ENCODE measurements at regions not wholly inside any gene's neighbourhood (a gene's known extent, or its start where the extent isn't known, plus 50 kb on each side); places are given as distances from the start of the nearest gene placed in this dataset.
"Not testable (repeated sequence)": the region's sequence is repeated elsewhere in the genome, so short reads cannot be mapped to it uniquely, and the experiment has no call there.

GRCh38 chr16:77488652-77489051 lies 53.8 kb upstream of the ADAMTS18 start:
- DNase-seq = no peak

GRCh38 chr16:77491091-77491490 lies 56.3 kb upstream of the ADAMTS18 start:
- DNase-seq = no peak

GRCh38 chr16:77496934-77497333 lies 62.1 kb upstream of the ADAMTS18 start:
- no peak for DNase-seq

GRCh38 chr16:77499373-77500285 lies 64.8 kb upstream of the ADAMTS18 start:
- DNase-seq = no peak

- no peak for DNase-seq
Observed at GRCh38 chr16:77500286-77500598, 65.4 kb upstream of the ADAMTS18 start.

- no peak for DNase-seq
Observed at GRCh38 chr16:77500934-77501664, 66.3 kb upstream of the ADAMTS18 start.

- DNase-seq = no peak
Observed at GRCh38 chr16:77502448-77502847, 67.6 kb upstream of the ADAMTS18 start.

- not testable (repeated sequence) for DNase-seq
Observed at GRCh38 chr16:77506492-77506891, 71.7 kb upstream of the ADAMTS18 start.

GRCh38 chr16:77509051-77509450 lies 74.2 kb upstream of the ADAMTS18 start:
- DNase-seq = no peak

GRCh38 chr16:77509796-77510195 lies 75.0 kb upstream of the ADAMTS18 start:
- DNase-seq = no peak

GRCh38 chr16:77511053-77511452 lies 76.2 kb upstream of the ADAMTS18 start:
- DNase-seq = no peak

GRCh38 chr16:77514500-77515220 lies 79.8 kb upstream of the ADAMTS18 start:
- no peak for DNase-seq

GRCh38 chr16:77525226-77525625 lies 90.4 kb upstream of the ADAMTS18 start:
- not testable (repeated sequence) for DNase-seq

- no peak for DNase-seq
Observed at GRCh38 chr16:77531752-77532151, 96.9 kb upstream of the ADAMTS18 start.

- DNase-seq = no peak
Observed at GRCh38 chr16:77536809-77537208, 102.0 kb upstream of the ADAMTS18 start.

- no peak for DNase-seq
Observed at GRCh38 chr16:77539421-77540034, 104.7 kb upstream of the ADAMTS18 start.

GRCh38 chr16:77540646-77541045 lies 105.8 kb upstream of the ADAMTS18 start:
- DNase-seq = no peak

GRCh38 chr16:77541165-77541564 lies 106.3 kb upstream of the ADAMTS18 start:
- no peak for DNase-seq

GRCh38 chr16:77548151-77548550 lies 113.3 kb upstream of the ADAMTS18 start:
- no peak for DNase-seq

GRCh38 chr16:77548766-77549165 lies 113.9 kb upstream of the ADAMTS18 start:
- no peak for DNase-seq

- no peak for DNase-seq
Observed at GRCh38 chr16:77549876-77550275, 115.0 kb upstream of the ADAMTS18 start.

GRCh38 chr16:77551357-77551756 lies 116.5 kb upstream of the ADAMTS18 start:
- no peak for DNase-seq

- no peak for DNase-seq
Observed at GRCh38 chr16:77553130-77553529, 118.3 kb upstream of the ADAMTS18 start.
